SKM-1 (cell line): ENCODE measurements at regions not wholly inside any gene's neighbourhood (a gene's known extent, or its start where the extent isn't known, plus 50 kb on each side); places are given as distances from the start of the nearest gene placed in this dataset.

ENCODE experiments used
- DNase-seq: peaks from one replicate; lab custom pipeline; 2025; ENCODE audit not compliant: unreplicated experiment; lab: John Stamatoyannopoulos, UW

DNA sequence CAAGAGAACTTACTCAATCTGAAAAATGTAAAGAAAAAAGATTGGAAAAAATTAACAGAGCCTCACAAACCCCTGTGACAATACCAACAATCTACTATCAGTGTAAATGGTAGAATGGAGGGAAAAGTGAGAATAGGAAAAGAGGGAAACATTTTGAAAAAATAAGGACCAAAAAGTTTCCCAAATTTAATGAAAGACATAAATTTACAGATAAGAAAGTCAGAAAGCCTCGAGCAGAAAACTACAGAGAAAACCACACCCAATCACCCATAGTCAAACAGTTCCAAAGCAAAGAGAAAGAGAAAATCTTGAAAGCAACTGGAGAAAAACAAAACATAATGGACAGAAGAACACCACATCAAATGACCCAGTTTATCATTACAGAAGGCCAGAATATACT is 142.7 kb upstream of the DIO3 start:
- no peak for DNase-seq

DNA sequence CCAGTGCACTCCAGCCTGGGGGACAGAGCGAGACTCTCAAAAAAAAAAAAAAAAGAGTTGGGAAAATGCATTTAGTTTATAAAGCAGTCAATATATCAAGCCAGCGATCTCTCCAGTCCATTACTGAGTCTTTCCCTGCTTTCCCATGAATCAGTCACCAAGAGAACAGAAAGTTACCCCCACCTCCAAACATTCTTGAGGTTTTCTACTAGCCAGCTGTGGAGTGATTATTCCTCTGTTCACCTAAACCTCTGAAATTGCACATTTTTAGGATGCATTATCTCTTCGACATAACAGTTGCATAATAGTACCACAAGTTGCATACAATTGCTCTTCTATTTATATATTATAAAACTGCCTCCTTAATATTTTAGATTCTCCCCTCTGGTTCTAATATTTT is 134.8 kb upstream of the DIO3 start:
- DNase-seq, result no peak

DNA sequence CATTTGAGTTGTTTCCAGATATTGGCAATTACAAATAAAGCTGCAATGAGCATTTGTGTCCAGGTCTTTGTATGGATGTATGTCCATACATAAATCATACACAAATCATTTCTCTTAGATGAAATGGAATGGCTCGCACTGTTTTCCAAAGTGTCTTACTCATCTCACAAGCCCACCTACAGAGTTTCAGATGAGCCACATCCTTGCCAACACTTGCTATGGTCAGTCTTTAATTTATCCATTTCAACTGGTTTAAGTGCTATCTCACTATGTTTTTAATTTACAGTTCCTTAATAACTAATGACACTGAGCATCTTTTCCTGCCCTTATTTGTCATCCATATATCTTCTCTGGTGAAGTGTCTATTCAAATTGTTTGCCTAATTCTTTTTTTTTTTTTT is 132.9 kb upstream of the DIO3 start:
- no peak for DNase-seq

DNA sequence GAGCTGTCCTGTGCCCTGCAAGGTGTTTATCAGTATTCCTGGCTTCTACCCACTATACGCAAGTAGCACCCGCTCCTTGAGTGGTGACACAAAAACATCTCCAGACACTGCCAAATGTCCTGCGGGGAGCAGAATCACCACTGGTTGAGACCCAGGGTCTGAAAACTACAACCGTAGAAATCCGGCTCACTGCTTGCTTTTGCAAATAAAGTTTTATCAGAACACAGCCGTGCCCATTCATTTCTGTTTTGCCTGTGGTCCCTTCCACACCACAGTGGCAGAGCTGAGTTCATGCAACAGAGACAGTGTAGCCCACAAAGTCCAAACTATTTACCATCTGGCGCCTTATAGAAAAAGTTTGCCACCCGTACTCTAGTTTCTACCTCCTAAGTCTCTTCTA is 125.7 kb upstream of the DIO3 start:
- no peak for DNase-seq

DNA sequence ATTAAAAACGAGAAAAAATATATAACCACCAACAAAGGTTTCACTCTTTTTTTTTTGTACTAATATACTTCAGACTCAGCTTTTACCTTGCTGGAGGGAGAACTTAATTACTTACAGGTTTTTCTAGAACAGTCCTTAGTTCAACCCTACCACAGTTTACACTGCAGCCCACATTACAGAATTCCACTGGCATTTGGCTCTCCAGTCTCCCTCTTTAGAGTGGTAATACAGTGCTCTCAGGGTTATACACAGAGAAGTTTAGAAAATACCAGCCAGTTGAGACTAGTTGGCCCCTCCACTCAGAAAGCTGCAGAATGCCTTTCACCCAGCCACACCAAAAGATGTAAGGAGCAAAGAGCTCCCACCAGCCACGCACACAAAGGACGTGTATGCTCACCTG is 122.3 kb upstream of the DIO3 start:
- no peak for DNase-seq

DNA sequence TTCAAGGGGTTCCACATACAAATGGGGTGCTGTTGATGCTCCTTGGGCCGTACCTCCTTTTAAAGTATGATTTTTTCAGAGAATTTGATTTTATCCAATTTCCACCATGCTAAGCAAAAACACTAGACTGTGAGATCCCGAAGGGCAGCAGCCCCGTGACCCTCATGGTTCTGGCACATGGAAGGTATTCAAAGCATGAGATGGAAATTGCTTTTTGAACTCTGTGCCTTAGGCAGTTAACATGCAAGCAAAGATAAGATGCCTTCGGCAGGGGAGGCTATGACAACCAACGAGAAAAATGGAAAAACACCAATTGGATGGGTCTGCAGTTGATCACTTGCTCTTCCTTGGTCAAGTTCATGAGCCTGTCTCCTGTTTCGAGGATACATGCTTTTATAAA is 120.8 kb upstream of the DIO3 start:
- no peak for DNase-seq

DNA sequence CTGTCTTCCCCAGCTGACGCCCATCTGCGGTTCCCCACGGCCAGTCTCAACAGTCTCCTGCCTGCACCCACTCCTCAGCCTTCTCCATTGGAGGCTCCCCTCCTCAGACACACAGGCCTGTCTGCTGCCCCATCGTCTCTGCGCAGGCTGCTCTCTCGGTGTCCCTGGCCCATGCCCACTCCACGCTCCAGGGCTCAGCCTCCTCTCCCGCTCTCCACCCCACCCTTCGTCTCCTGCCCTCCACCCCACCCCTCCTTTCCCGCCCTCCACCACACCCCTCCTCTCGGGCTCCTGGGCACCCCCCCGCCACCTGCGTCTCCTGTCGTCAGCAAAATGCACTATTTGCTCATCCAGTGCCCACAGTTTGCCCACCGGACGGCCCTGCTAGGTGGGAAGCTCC is 119.6 kb upstream of the DIO3 start:
- no peak for DNase-seq

DNA sequence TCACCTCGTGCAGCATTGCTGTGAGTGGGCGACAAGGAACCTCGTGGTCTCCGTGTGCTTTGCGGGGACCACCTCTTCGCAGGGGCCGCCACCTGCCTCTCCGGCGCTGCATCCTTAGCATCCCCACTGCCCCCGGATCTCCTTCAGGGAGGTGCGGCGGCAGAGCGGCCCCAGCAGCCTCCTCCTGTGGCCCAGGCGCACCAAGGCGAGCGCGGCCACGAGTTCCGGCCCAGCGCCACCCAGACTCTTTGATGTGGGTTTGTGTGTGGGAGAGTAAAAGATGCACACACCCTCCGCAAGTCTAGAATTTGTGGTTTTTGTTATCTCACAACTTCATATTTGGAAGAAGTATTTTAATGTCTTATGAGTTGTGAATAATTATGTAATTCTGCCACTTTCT is 118.8 kb upstream of the DIO3 start:
- DNase-seq, result no peak

DNA sequence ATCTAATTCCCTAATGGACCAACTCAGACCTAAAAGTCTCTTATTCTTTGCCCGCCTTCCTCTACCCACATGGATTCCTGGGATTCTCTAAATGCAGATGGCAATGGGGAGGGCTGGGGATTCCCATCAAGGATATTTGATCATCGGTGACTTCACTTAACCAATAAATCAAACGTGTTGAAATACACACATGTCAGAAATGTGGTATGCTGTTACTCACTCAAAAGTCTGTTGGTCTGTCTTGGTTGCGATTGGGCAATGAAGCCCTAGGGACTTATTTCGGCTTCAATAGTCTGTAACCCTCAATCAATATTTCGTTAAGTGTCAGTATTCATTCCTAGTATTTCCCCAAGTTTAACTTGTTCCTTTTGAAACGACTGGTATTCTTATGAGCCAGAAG is 117.2 kb upstream of the DIO3 start:
- DNase-seq, result no peak

DNA sequence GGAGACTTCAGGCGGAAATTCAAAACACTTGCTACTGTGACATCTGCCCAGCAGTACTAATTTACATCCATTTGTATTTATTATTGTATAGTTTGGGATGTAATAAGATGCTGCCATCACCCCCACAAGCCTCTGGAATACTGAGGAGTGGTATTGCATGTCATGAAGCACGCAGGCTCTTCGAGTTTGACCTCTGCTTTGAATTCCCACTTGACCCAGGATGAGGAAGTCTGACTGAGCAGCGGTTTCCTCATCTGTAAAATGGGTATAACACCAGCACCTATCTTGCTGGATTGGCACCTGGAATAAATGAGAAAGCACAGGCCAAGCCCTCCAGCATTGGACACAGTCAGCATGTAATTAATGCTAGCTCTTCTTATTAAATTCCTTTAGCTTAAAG is 116.0 kb upstream of the DIO3 start:
- DNase-seq, result no peak

DNA sequence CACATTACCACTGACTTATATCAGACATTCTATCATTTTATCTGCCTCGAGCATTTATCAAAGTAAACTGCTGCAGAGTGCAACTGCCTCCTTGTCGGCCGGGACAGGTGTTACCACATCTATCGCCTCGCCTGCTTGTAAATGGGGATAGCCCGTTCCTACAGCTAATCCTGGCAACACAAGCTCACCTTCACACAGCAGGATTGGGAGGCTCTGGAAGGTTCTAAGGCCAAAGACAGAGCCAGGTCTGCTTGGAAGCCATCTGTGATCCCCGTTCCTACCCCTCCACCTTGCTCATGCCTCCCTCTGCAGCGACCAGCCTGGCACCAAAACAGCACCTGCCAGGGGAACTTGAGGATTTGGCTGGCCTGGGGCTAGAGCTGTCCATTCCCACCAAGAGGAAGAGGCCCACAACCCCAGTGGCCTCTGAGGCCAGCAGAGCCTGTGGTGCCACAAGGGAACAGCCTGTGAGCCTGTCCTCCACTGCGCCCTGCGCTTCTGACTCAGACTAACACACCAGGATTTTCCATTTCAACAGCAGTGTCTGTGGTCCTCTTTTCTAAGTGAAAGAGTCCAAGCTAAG is 114.8 kb upstream of the DIO3 start:
- DNase-seq, result no peak

DNA sequence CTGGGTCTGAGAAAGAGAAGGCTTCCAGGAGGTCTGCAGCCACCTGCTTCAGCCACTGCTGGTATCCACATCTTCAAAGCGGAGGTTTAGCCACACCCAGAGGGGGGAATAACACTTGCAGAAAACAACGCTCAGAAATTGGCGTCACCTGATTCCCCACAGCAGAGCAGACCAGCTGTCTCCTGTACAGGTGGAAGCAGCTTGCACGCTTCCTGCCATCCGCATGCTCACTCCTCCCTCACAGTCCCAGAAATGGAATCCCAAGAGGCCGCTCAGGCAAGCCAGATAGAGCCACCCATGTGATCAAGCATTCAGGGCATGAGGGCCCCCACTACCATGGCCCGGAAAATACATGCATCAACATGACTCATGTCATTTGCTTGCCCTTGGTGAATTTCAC is 112.2 kb upstream of the DIO3 start:
- DNase-seq, result no peak

DNA sequence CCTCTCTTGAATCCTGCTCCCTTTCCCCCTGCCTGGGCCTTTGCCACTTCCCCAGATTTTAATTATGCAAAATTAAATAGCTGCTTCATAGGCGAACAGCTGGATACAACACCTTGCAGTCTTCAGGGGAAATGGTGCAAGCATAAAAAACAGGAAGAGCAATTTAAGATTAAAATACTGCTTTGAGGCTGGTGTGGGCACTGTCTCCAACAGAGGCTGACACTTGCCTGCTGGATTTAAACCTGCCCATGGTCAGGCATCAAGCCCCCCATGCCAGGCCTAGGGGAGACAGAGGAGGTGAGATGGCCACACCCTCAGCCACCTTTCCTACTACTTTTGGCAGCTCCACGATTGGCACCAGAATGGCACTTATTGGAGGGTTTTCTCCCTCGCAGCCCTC is 110.1 kb upstream of the DIO3 start:
- DNase-seq, result no peak

DNA sequence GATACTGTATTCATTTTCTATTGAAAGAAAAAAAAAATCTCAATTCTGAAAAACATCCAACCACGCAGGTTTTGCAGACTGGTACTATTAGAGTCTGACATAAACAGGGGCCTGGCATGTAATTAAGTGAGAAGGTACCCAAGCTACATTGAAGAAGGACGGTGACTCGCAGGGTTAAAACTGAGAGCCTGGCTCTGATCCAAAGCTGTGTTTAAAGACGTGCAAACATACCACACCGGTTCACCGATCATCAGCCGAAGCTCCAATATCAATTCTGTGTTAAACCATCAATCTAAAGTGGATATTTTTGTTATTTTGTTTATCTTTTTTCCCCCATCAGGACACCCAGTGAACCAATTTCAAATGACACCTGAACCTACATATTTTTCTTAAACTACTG is 108.1 kb upstream of the DIO3 start:
- no peak for DNase-seq

DNA sequence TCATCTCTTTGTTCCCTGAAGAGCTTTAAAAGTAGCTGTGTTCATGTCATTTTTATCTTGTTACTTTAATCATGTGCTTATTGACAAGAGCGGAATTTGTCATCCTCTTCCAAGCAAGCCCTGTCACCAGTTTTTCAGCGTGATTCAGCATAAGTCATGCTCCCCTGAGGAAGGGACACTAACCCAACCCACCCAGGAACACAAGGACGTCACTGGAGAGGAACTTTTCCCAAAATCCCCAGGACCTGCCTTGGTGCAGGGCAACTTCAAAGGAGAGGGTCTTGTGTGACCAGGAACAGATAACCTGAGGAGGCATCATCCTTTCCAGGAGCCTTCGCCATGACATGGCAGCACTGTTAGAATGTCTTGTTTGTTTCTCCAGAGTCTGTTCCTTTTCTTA is 107.1 kb upstream of the DIO3 start:
- DNase-seq, result no peak

DNA sequence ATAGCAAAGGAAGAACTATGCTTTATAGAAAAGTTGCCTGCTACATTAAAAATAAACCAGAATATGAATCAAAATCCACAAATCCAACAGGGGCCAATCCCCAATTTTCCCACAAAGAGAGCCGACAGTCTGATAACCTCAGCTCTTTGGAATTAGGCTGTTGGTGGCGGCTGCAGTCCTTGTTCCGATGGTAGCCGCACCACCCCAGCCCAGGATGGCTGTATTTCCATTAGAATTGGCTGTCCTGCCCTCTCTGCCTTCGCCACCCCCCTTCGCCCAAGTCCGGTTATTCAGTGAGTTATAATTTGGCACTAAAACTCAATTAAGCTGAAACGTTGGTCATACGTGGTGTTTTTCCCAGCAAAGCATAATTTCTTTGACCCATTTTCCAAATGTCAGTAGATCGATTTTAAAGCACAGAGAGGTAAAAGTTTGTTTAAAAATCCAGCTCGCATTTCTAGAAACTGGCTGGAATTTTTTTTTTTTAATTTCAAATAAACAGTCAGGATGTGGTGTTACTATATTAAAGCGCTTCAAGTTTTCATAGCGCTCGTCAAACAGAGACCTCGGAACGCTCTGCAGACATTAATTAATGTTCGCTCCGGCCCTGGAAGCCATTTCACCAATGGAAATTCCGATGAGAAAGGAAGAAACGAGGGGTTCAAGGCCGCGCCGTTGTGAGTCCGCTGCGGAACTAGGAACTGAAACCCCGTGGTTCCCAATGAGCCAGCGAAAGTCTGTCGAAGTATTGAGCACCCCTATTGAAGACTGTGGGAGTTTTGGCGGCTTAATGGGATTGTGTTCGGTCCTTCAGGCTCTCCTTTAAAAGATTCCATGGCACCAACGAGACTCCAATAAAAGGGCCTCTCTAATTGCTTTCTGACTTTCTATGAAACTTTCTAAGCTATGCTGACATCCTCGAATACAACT is 104.8 kb upstream of the DIO3 start:
- no peak for DNase-seq

DNA sequence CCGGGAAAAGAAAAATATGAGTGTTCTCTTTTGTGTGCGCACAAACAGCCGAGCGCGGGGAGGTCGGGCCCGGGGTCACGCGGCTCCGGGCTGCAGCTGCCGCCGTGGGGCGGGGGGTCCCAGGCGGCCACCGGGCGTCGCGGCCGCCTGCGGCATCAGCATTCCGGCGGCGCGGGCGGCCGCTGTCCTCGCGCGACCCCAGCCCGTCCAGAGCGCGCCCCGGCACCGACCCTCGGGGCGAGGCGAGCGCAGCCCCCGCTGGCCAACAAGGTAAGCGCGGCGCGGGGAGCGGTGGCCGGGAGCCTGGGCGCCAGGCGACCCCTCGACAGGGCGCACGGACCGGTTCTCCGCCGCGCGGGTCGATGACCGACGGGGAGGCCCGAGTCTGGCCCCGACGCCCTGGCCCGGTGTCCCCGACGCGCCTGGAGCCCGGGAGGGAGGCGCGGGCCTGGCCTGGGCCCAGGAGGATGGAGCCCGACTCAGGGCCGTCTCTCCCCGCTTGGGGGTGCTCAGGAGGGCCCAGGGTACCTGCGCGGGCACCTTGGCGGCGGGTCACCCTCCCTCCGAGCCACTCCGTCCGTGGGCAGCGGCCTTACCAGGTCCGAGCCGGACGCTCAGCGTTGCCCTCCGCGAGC is 103.9 kb upstream of the DIO3 start:
- DNase-seq, result no peak

DNA sequence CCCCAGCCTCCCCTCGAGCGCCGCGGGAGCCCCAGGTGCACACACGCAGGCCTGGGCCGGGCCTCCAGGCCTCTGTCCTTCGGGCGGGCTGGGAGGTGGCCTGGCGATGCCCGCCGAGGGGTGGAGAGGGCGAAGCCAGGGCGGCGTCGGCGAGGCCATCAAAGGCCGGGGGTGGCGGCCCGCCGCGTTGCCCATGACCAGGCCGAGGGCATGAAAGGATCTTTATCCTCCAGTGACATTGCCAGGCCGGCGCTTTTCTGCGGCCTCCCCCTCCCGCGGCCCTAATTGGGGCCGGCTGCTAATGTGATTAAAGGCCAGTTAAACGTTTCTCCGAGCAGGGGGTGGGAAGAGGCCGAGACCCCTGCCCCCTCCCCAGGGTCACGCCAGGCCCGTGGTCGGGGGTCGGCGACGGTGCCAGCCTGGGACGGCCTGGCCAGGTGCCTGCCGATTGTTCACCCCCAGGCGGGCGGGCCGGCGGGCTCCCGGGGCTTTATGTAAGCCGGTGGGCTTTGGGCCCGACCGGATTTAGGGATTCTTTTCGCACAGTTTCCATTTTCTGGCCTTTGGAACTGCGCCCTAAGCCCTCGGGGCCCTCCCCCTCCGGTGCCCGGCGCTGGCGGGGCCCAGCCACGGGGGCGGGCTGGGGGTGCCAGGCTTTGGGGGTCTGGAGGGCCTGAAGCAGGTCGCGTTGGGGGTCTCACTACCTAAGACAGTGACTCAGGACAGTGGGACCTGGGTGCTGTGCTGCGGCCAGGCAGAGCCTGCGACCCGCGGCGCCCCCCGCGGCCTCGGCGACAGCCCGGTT is 103.2 kb upstream of the DIO3 start:
- no peak for DNase-seq

DNA sequence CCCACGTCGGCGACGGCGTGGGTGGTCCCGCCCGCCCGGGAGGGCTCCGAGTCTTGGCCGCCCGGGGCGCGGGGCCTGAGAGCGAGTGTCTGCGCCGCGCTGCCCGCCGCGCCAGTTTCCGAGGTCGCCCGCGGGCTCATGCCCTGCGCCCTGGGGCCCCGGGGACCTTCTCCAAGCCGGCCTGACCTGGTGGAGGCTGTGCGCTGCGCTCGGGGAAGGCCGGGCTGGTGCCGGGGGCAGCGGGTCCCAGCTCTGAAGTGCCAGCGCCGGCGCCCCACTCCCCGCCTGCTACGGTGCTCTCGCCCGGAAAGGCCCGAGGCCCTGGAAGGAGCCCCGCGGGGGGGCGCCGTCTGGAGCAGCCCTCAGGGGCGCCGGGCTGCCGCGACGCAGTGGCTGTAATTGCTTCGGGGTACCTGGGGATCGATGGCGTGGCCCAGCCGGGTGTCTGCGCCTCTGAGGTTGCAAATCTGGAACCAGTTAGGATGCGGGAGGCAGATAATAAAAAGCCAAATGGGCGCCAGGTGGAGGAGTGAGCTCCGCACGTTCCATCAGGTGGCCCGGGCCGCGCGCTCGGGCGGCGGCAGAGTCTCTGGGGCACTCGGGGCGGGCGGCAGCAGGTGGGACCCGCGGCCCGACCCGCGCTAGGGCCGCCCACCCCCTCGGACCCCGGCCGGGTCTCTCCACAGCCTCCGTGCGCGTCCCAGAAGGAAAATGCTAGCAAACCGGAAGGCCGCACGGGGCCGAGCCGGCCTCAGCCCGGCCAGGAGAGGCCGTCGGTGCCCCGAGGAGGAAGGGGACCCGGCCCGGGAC is 102.3 kb upstream of the DIO3 start:
- DNase-seq, result no peak

DNA sequence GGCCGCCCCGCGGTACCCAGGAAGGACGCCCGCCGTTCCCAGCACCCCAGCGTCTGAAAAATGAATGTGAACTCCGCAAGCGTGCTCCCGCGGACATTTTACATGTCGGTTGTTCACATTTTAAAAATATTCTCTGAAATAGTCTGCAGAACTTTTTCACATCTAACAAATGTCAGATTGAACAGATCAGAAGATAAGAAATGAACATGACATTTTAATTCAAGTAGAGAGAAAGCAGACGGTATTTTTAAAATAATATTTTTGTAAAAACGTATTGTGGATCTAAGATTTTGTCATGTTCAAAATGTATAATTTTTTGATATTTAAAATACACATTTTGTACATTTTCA is 101.8 kb upstream of the DIO3 start:
- no peak for DNase-seq

DNA sequence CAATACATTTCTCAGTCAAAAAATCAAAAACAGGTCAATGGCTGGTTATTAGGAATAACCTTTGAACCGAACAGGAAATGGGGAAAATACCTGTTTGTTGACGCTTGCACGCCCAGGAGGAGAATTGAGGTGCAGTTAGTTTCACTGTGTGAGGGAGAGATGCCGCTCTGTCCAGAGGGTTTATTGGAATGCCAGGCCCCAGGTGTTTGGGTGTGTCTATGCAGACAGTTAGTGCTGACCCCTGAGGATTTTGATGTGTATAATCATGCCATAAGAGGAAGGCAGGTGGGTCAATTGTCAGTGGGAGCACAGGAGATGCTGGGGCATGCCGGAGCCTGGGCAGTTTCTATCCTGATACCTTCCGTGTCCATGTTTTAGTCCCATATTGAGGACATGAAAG is 100.8 kb upstream of the DIO3 start:
- DNase-seq, result no peak
